ENCODE measurements at regions not wholly inside any gene's neighbourhood (a gene's known extent, or its start where the extent isn't known, plus 50 kb on each side); places are given as distances from the start of the nearest gene placed in this dataset.

- no peak for TF ChIP-seq CTCF (IDR thresholded peaks at IDR 0.05)
- no peak for TF ChIP-seq EP300 (IDR thresholded peaks at IDR 0.05)
- no peak for TF ChIP-seq POLR2AphosphoS5 (IDR thresholded peaks at IDR 0.05)
Observed at GRCh38 chr10:81570878-81571794, 303.9 kb upstream of the NRG3 start.

Data from stomach (tissue), 4 donors.